HG02642 (cell line): ENCODE measurements at regions not wholly inside any gene's neighbourhood (a gene's known extent, or its start where the extent isn't known, plus 50 kb on each side); places are given as distances from the start of the nearest gene placed in this dataset.
"Not testable (repeated sequence)": the region's sequence is repeated elsewhere in the genome, so short reads cannot be mapped to it uniquely, and the experiment has no call there.

ENCODE experiments used
- ATAC-seq: cut with Tn5 transposase; IDR thresholded peaks from one replicate; pipeline ENCODE4 v1.9.1; 2021; ENCODE audit warnings: mild to moderate bottlenecking; ENCODE audit not compliant: unreplicated experiment, poor library complexity

DNA sequence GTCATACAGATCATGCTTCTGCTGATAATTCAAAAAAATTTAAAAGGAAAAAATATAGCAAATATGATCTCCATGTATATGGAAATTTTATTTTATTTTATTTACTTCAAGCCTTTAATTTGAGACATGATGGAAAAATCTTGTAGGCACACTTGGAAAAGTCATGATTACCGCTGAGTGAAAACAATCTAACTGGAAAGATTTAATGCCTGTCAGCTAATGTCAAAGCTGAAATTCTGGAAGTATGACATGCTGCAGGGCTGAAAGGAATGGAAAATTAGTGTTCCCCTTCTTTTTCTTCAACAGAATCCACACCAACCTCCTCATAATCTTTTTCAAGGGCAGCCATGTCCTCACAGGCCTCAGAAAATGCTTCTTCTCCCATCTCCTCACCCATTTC is 58.2 kb downstream of the RPRM start:
- ATAC-seq = no peak

- no peak for ATAC-seq
These were observed 61.5 kb downstream of the RPRM start for GRCh38 chr2:153417077-153417476.

DNA sequence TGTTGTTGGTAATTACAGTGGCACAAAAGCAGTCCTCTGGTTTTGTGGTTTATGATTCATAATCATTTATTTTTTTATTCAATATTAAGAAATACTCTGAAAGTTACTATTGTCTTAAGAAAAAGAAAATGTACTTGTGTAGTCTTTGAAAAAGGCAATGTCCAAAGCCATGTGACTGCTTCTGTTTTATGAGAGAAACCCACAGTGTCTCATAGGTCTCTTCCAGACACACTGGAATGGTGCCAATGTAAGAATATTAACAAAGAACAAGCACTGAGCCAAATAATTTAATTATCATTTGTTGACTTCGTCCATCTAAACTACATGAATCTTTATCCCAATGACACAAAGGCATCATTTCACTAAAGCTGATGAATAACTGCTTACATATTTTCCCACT is 62.5 kb downstream of the RPRM start:
- no peak for ATAC-seq

- ATAC-seq = no peak
These were observed 69.7 kb downstream of the RPRM start for GRCh38 chr2:153408710-153409385.

GRCh38 chr2:153405196-153405595 is 73.4 kb downstream of the RPRM start:
- ATAC-seq = no peak

- ATAC-seq = no peak
These were observed 73.8 kb downstream of the RPRM start for GRCh38 chr2:153404792-153405191.

DNA sequence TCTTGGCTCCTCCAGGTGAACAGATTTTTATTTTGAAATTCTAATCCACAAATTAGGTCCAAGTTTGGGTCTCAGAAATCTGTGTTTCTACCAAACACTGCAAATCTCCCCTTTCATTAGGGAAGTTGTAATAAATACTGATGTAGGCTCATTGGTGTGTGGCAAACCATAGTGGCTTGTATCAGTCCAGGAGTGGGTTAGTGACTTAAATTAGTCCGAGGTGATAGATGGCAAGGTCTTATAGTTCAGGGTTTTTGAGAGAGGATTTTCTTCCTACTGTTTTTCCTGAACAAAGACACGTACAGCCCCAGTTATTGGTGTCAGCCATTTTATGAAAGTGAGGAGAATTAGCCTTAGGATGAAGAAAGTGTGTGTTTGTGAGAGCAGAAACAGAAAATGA is 74.6 kb downstream of the RPRM start:
- ATAC-seq = no peak

GRCh38 chr2:153403352-153403751 is 75.2 kb downstream of the RPRM start:
- not testable (repeated sequence) for ATAC-seq

DNA sequence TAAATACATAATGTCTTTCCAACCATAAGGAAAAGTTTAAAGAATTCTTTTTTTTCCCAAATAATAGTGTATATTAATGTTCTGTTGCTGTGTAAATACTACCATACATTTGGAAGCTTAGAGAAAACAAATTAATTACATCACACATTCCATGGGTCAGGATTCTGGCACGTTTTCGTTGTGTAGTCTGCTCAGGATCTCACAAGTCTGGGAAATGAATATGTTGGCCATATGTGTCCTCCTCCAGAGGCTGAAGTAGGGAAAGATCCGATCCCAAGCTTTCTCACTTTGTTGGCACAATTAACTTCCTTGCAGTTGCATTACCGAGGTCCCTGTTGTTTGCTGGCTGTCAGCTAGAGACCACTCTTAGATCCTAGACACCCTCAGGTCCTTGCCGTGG is 83.9 kb downstream of the RPRM start:
- ATAC-seq = no peak

GRCh38 chr2:153394247-153394646 is 84.3 kb downstream of the RPRM start:
- ATAC-seq = no peak

- no peak for ATAC-seq
These were observed 85.0 kb downstream of the RPRM start for GRCh38 chr2:153393518-153393917.

- no peak for ATAC-seq
These were observed 87.4 kb downstream of the RPRM start for GRCh38 chr2:153391131-153391530.

GRCh38 chr2:153388246-153388645 is 90.3 kb downstream of the RPRM start:
- no peak for ATAC-seq

DNA sequence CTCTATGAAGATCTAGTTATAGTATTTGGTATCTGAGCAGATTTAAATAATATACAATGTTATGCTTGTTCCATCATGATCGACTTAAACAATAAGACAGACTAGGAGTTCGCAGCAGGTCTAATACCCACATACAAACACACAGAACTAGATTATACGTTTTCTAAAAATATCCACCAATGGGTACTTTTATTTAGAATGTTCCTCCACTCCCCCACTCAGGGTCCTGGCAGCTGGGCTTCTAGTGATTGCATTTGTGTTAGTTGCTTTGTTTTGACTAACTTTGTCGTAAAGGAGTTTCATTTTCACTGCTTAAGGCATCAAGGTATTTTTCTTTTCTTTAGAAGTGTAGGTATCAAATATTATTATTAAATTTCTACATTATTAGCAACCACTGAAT is 91.4 kb downstream of the RPRM start:
- no peak for ATAC-seq

- no peak for ATAC-seq
These were observed 92.1 kb downstream of the RPRM start for GRCh38 chr2:153386481-153386897.

- no peak for ATAC-seq
These were observed 104.9 kb downstream of the RPRM start for GRCh38 chr2:153373510-153374279.

DNA sequence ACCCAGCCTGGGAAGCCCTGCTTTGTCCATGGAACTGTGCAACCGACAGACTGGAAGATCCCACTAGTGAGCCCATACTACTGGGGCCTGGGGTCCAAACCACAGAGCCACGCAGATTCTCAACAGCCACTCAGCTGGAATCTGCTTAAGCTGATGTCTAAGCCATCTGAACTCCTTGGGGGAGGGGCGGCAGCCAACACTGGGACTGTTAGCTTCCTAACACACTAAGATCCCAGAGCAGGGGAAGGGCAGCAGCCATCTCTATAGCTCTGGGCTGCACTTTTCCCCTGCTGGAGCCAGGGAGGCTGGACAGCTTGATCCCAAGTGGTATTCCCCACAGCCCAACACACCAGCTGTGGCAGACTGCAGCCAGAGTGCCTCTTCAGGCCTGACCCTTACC is 118.3 kb downstream of the RPRM start:
- no peak for ATAC-seq

- no peak for ATAC-seq
These were observed 124.2 kb downstream of the RPRM start for GRCh38 chr2:153354377-153354776.

DNA sequence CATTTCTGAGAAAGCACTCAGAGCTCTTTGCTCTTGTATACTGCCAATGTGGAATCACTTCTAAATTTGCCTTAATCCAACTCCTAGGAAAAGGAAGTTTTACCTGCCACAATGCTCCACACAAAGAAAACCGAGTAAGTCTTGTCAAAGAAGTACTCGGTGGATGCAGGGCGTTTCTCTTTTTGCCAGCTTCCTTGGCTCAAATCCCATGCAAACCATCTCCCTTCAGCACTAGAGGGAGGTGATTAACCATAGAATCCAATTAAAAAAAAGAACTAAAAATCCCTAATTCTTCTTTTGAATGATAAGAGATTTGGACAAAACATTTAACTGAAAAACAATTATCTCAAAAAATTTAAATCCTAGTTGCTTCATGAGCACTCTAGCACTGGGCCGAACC is 129.0 kb downstream of the RPRM start:
- ATAC-seq = no peak

DNA sequence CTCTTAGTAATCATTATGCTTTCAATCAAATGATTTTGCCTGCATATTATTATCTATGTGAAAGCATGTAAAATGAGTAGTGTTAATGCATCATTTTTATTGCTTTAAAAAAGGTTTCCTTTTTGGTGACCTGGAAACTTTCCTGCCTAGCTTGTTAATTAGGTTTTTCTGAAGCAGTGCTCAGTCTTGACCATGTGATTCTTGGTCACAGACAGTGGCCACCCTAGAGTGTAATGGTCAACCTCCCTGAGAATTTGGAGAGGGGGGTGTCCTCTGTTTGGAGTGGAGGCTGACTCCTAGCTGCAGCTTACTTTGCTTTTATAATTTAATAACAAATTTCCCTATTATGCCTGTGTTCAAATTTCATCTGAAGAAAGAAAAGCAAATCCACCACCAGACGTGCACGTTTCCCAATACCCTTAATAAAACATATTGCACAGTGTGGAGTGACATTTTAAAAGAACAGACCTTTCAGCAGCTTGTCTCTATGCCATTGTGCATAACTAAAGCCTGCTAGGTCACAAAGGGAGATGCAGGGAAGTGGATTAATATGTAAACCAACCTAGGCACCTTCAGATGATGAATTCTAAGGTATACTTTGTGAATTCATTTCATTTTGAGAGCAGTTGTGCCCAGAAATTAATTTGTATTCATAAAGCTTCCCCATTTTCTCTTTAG is 130.6 kb downstream of the RPRM start:
- no peak for ATAC-seq

DNA sequence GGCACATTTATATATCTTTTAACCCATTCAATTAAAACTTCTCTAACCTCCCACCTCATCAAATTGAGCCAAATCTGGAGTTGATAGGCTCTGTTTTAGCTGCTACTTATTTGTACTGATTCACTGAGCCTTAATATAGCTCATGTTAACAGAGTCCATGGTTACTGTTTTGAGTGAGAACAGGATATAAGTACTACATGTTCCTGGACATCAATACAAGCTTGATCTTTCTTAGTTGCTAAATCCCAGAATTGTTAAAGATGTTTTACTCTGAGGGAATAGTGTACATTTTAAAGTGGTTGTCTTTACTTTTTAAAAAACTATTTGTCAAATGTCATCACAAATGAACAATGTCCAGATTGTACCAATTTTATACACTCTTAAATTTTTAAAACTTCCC is 157.7 kb downstream of the RPRM start:
- no peak for ATAC-seq
